SK-N-SH treated with all-trans-retinoic acid at 6 μM for 48 hours (cell line): ENCODE measurements at regions not wholly inside any gene's neighbourhood (a gene's known extent, or its start where the extent isn't known, plus 50 kb on each side); places are given as distances from the start of the nearest gene placed in this dataset.

Experiments
- ATAC-seq: fragments of 200-7000 bp; cut with Tn5 transposase; 3 replicates; pipeline ENCODE4 v1.9.1; 2020; ENCODE audit warnings: mild to moderate bottlenecking, moderate library complexity
- ARNTL ChIP-seq: fragments of 450-650 bp; formaldehyde crosslinking; IDR thresholded peaks from 2 replicates; pipeline ENCODE4 v1.5.0; 2020; ENCODE audit warnings: low read depth, mild to moderate bottlenecking, moderate library complexity, borderline replicate concordance
- CSDC2 ChIP-seq: fragments of 250-450 bp; sonication (Bioruptor Pico); IDR thresholded peaks from 2 replicates; pipeline ENCODE4 v1.5.0; 2020; ENCODE audit warnings: mild to moderate bottlenecking, moderate library complexity
- CSRNP3 ChIP-seq: fragments of 250-450 bp; sonication (Bioruptor Pico); IDR thresholded peaks from 2 replicates; pipeline ENCODE4 v1.5.1; 2021; ENCODE audit warnings: mild to moderate bottlenecking, moderate library complexity
- GLIS3 ChIP-seq: fragments of 250-450 bp; sonication (Bioruptor Pico); IDR thresholded peaks from 2 replicates; pipeline ENCODE4 v1.5.0; 2020; ENCODE audit warnings: mild to moderate bottlenecking, moderate library complexity
- ISL1 ChIP-seq: fragments of 250-450 bp; sonication (Bioruptor Pico); IDR thresholded peaks from 2 replicates; pipeline ENCODE4 v2.1.2; 2022; ENCODE audit warnings: mild to moderate bottlenecking, moderate library complexity
- OSR1 ChIP-seq: fragments of 250-450 bp; sonication (Bioruptor Pico); IDR thresholded peaks from 2 replicates; pipeline ENCODE4 v1.8.0; 2022; ENCODE audit warnings: moderate library complexity, mild to moderate bottlenecking, inconsistent platforms
- PPARA ChIP-seq: fragments of 250-450 bp; sonication (Bioruptor Pico); IDR thresholded peaks from 2 replicates; pipeline ENCODE4 v1.5.0; 2020; ENCODE audit warnings: mild to moderate bottlenecking, borderline replicate concordance
- RARB ChIP-seq: fragments of 250-450 bp; sonication (Bioruptor Pico); IDR thresholded peaks from 2 replicates; pipeline ENCODE4 v1.8.0; 2021; ENCODE audit warnings: mild to moderate bottlenecking, moderate library complexity
- SNAI2 ChIP-seq: fragments of 250-450 bp; sonication (Bioruptor Pico); IDR thresholded peaks from 2 replicates; pipeline ENCODE4 v1.5.0; 2020; ENCODE audit warnings: mild to moderate bottlenecking, moderate library complexity
- TCF4 ChIP-seq: fragments of 250-450 bp; sonication (Bioruptor Pico); IDR thresholded peaks from 2 replicates; pipeline ENCODE4 v1.8.0; 2021; ENCODE audit warnings: mild to moderate bottlenecking, moderate library complexity, borderline replicate concordance
- TOX ChIP-seq: fragments of 250-450 bp; sonication (Bioruptor Pico); IDR thresholded peaks from 2 replicates; pipeline ENCODE4 v1.8.0; 2021; ENCODE audit warnings: mild to moderate bottlenecking, moderate library complexity, borderline replicate concordance
- ZC3H10 ChIP-seq: fragments of 250-450 bp; sonication (Bioruptor Pico); IDR thresholded peaks from 2 replicates; pipeline ENCODE4 v1.5.1; 2021; ENCODE audit warnings: mild to moderate bottlenecking, moderate library complexity
- ZFP3 ChIP-seq: fragments of 250-450 bp; sonication (Bioruptor Pico); IDR thresholded peaks from 2 replicates; pipeline ENCODE4 v1.5.0; 2020; ENCODE audit warnings: mild to moderate bottlenecking, moderate library complexity
- ZFP30 ChIP-seq: fragments of 450-650 bp; formaldehyde crosslinking; IDR thresholded peaks from 2 replicates; pipeline ENCODE4 v1.5.0; 2022; ENCODE audit warnings: mild to moderate bottlenecking, moderate library complexity
- ZNF565 ChIP-seq: fragments of 450-650 bp; formaldehyde crosslinking; conservative IDR thresholded peaks from 2 replicates; pipeline ENCODE4 v1.5.0; 2020; ENCODE audit warnings: low read depth, mild to moderate bottlenecking, moderate library complexity
- ZNF8 ChIP-seq: fragments of 450-650 bp; formaldehyde crosslinking; IDR thresholded peaks from 2 replicates; pipeline ENCODE4 v1.5.0; 2020; ENCODE audit warnings: mild to moderate bottlenecking, moderate library complexity
- TF ChIP-seq, protein P1 (sequence below): fragments of 250-450 bp; sonication (Bioruptor Pico); IDR thresholded peaks from 2 replicates; pipeline ENCODE4 v1.5.0; 2020; ENCODE audit warnings: mild to moderate bottlenecking, moderate library complexity
- TF ChIP-seq, protein P2 (sequence below): fragments of 250-450 bp; sonication (Bioruptor Pico); IDR thresholded peaks from 2 replicates; pipeline ENCODE4 v1.5.1; 2020; ENCODE audit warnings: low read depth, mild to moderate bottlenecking, moderate library complexity
- TF ChIP-seq, protein P3 (sequence below): fragments of 250-450 bp; sonication (Bioruptor Pico); IDR thresholded peaks from 2 replicates; pipeline ENCODE4 v1.8.0; 2021; ENCODE audit warnings: low read depth, mild to moderate bottlenecking, moderate library complexity, borderline replicate concordance

- TF ChIP-seq, protein P1, sequence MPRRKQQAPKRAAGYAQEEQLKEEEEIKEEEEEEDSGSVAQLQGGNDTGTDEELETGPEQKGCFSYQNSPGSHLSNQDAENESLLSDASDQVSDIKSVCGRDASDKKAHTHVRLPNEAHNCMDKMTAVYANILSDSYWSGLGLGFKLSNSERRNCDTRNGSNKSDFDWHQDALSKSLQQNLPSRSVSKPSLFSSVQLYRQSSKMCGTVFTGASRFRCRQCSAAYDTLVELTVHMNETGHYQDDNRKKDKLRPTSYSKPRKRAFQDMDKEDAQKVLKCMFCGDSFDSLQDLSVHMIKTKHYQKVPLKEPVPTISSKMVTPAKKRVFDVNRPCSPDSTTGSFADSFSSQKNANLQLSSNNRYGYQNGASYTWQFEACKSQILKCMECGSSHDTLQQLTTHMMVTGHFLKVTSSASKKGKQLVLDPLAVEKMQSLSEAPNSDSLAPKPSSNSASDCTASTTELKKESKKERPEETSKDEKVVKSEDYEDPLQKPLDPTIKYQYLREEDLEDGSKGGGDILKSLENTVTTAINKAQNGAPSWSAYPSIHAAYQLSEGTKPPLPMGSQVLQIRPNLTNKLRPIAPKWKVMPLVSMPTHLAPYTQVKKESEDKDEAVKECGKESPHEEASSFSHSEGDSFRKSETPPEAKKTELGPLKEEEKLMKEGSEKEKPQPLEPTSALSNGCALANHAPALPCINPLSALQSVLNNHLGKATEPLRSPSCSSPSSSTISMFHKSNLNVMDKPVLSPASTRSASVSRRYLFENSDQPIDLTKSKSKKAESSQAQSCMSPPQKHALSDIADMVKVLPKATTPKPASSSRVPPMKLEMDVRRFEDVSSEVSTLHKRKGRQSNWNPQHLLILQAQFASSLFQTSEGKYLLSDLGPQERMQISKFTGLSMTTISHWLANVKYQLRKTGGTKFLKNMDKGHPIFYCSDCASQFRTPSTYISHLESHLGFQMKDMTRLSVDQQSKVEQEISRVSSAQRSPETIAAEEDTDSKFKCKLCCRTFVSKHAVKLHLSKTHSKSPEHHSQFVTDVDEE (CRISPR knock-in tag): no peak
- TF ChIP-seq, protein P2, sequence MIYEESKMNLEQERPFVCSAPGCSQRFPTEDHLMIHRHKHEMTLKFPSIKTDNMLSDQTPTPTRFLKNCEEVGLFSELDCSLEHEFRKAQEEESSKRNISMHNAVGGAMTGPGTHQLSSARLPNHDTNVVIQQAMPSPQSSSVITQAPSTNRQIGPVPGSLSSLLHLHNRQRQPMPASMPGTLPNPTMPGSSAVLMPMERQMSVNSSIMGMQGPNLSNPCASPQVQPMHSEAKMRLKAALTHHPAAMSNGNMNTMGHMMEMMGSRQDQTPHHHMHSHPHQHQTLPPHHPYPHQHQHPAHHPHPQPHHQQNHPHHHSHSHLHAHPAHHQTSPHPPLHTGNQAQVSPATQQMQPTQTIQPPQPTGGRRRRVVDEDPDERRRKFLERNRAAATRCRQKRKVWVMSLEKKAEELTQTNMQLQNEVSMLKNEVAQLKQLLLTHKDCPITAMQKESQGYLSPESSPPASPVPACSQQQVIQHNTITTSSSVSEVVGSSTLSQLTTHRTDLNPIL: no peak
- TF ChIP-seq TOX: no peak
- no peak for TF ChIP-seq ZFP30 (CRISPR knock-in tag)
- no peak for TF ChIP-seq RARB (CRISPR knock-in tag)
- TF ChIP-seq ZNF565 (CRISPR knock-in tag): no peak
- TF ChIP-seq ZFP3 (CRISPR knock-in tag): no peak
- TF ChIP-seq, protein P3, sequence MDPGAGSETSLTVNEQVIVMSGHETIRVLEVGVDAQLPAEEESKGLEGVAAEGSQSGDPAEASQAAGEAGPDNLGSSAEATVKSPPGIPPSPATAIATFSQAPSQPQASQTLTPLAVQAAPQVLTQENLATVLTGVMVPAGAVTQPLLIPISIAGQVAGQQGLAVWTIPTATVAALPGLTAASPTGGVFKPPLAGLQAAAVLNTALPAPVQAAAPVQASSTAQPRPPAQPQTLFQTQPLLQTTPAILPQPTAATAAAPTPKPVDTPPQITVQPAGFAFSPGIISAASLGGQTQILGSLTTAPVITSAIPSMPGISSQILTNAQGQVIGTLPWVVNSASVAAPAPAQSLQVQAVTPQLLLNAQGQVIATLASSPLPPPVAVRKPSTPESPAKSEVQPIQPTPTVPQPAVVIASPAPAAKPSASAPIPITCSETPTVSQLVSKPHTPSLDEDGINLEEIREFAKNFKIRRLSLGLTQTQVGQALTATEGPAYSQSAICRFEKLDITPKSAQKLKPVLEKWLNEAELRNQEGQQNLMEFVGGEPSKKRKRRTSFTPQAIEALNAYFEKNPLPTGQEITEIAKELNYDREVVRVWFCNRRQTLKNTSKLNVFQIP: no peak
- no peak for TF ChIP-seq ISL1
- TF ChIP-seq ZNF8: no peak
- TF ChIP-seq CSDC2 (CRISPR knock-in tag): no peak
- no peak for ATAC-seq
These were observed 286.8 kb upstream of the UGT8 start for GRCh38 chr4:114311787-114312186.

DNA sequence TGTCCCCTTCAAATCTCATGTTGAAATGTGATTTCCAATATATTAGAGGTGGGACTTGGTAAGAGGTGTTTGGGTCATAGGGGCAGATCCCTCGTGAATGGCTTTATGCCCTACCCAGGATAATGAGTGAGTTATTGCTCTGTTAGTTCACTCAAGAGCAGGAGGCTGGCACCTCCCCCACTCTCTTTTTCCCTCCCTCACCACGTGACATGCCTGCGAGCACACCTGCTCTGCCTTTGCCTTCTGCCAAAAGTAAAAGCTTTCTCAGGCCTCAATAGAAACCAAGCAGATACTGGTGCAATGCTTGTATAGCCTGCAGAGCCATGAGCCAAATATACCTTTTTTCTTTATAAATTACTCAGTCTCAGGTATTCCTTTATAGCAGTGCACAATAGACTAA lies 286.3 kb upstream of the UGT8 start:
- TF ChIP-seq OSR1 (CRISPR knock-in tag): no peak
- TF ChIP-seq ARNTL (CRISPR knock-in tag): no peak
- TF ChIP-seq, protein P2: no peak
- no peak for TF ChIP-seq ZFP3 (CRISPR knock-in tag)
- TF ChIP-seq SNAI2 (CRISPR knock-in tag): no peak
- TF ChIP-seq PPARA: no peak
- ATAC-seq: no peak

- TF ChIP-seq CSRNP3 (CRISPR knock-in tag) (no peak), CSDC2 (CRISPR knock-in tag) (no peak), TCF4 (CRISPR knock-in tag) (peak; percentile 74; the same call in 1 of the 2 replicates), ZNF8 (no peak), ISL1 (peak; percentile 78), GLIS3 (0 out of 2 replicates have a peak, but pooled peaks have one; percentile 44), ZC3H10 (CRISPR knock-in tag) (no peak)
- TF ChIP-seq, protein P1 (CRISPR knock-in tag): peak; percentile 67; the same call in 1 of the 2 replicates
- ATAC-seq: peak; percentile 39
These were observed 281.8 kb upstream of the UGT8 start for GRCh38 chr4:114316789-114317188.
